AG04450 (cell line): ENCODE measurements at regions not wholly inside any gene's neighbourhood (a gene's known extent, or its start where the extent isn't known, plus 50 kb on each side); places are given as distances from the start of the nearest gene placed in this dataset.

Experiments used
- CTCF ChIA-PET: fragments of 300-600, 350-600 bp; formaldehyde crosslinking; extraction: SDS; loops from one replicate; lab custom pipeline; 2022; ENCODE audit warnings: antibody characterized with exemption, inconsistent platforms; lab: Charles Lee
- POLR2A ChIA-PET: fragments of 350-600 bp; formaldehyde crosslinking; extraction: SDS; loops from one replicate; lab custom pipeline; 2021; ENCODE audit warnings: antibody characterized with exemption, inconsistent platforms; lab: Yijun Ruan, JAX
- DNase-seq: peaks from one replicate; pipeline ENCODE4 v3.0.0-alpha.2; 2011; ENCODE audit warnings: low read depth, low spot score
- H3K27ac ChIP-seq: one replicate; pipeline ENCODE4 v1.5.1; 2012; ENCODE audit warnings: low read depth, low read length, control low read depth
- H3K27me3 ChIP-seq: one replicate; pipeline ENCODE4 v1.6.0; 2012; ENCODE audit warnings: low read length; ENCODE audit not compliant: control insufficient read depth, insufficient read depth
- H3K4me3 ChIP-seq: 2 replicates; pipeline ENCODE4 v1.5.1; 2011; ENCODE audit warnings: mild to moderate bottlenecking, low read depth, low read length, control low read depth
- H3K9me3 ChIP-seq: 2 replicates; pipeline ENCODE4 v1.5.1; 2012; ENCODE audit warnings: low read length; ENCODE audit not compliant: control insufficient read depth, insufficient read depth
- CTCF ChIP-seq: IDR thresholded peaks from 2 replicates; pipeline ENCODE4 v1.5.1; 2011; ENCODE audit warnings: low read depth, low read length, control low read depth, inconsistent platforms

- Histone ChIP-seq H3K4me3 (no peak overlapping the region), H3K9me3 (no peaks in the 10 kb centered on the region), H3K27ac (no peak overlapping the region), H3K27me3 (no peaks in the 10 kb centered on the region)
- TF ChIP-seq CTCF = no peak
- ChIA-PET POLR2A (no interaction called here), CTCF (interaction anchor here (0.7 kb wide), 2 partner anchors 11 to 13 kb away, joined by 3 read pairs; no protein-coding TSS in a partner anchor)
- no peak for DNase-seq
Measured at GRCh38 chr3:176663387-176663786, 533.9 kb downstream of the TBL1XR1 start.

- H3K27ac ChIP-seq = no peak overlapping the region
- TF ChIP-seq CTCF = no peak
- DNase-seq = no peak
- POLR2A ChIA-PET = no interaction called here
- H3K4me3 ChIP-seq = no peak overlapping the region
- CTCF ChIA-PET = no interaction called here
- H3K9me3 ChIP-seq = no peaks in the 10 kb centered on the region
- no peaks in the 10 kb centered on the region for H3K27me3 ChIP-seq
Measured at GRCh38 chr3:176661432-176661964, 535.8 kb downstream of the TBL1XR1 start.

GRCh38 chr3:176655404-176656094 lies 541.7 kb downstream of the TBL1XR1 start:
- Histone ChIP-seq H3K27ac (no peak overlapping the region), H3K9me3 (no peaks in the 10 kb centered on the region), H3K27me3 (no peaks in the 10 kb centered on the region), H3K4me3 (no peak overlapping the region)
- DNase-seq = no peak
- TF ChIP-seq CTCF = no peak
- ChIA-PET CTCF (interaction anchor here (0.7 kb wide), 1 partner anchor 58 kb away, joined by 3 read pairs; no protein-coding TSS in a partner anchor), POLR2A (no interaction called here)

GRCh38 chr3:176651622-176652021 lies 545.7 kb downstream of the TBL1XR1 start:
- no peak for TF ChIP-seq CTCF
- no peak for DNase-seq
- POLR2A ChIA-PET = no interaction called here
- no peaks in the 10 kb centered on the region for H3K27me3 ChIP-seq
- no peaks in the 10 kb centered on the region for H3K9me3 ChIP-seq
- H3K4me3 ChIP-seq = no peak overlapping the region
- no peak overlapping the region for H3K27ac ChIP-seq
- CTCF ChIA-PET = interaction anchor here (0.7 to 0.9 kb wide), 2 partner anchors 29 to 47 kb away, joined by 3 read pairs; no protein-coding TSS in a partner anchor

GRCh38 chr3:176650478-176650877 lies 546.8 kb downstream of the TBL1XR1 start:
- Histone ChIP-seq H3K9me3 (no peaks in the 10 kb centered on the region), H3K27me3 (no peaks in the 10 kb centered on the region), H3K27ac (no peak overlapping the region), H3K4me3 (no peak overlapping the region)
- no peak for DNase-seq
- ChIA-PET POLR2A (no interaction called here), CTCF (interaction anchor here (0.6 kb wide), 1 partner anchor 13 kb away, joined by 3 read pairs; no protein-coding TSS in a partner anchor)
- peak; percentile 20 for TF ChIP-seq CTCF
